ENCODE measurements at regions not wholly inside any gene's neighbourhood (a gene's known extent, or its start where the extent isn't known, plus 50 kb on each side); places are given as distances from the start of the nearest gene placed in this dataset.

- TF ChIP-seq CTCF (IDR thresholded peaks at IDR 0.05; ENCODE audit: extremely low read depth in 1 of 2, insufficient read depth in 1 of 2, low read depth in 1 of 2, low read length in 2 of 2) (no peak), POLR2AphosphoS5 (IDR thresholded peaks at IDR 0.05; ENCODE audit: insufficient read depth, low read depth, low read length) (no peak)
Measured at GRCh38 chr14:58722441-58722840, 84.7 kb downstream of the DACT1 start.
